ENCODE measurements at regions not wholly inside any gene's neighbourhood (a gene's known extent, or its start where the extent isn't known, plus 50 kb on each side); places are given as distances from the start of the nearest gene placed in this dataset.

DNA sequence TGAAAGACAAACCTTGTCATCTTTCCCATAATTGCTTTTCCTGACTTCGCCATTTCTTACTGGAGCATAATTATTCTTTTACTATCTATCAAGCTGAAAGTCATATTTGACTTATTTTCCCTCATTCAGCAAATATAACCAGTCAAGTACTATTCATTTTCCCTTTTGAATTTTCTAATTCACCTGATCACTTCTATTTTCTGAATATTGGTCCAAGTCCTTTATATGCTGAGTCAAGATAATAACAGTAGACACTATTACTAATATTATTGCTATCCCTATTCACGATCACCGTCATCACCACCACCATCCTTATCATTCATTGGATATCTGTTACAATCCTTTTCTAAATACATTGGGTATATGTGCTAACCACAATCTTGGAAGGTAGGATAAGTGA, 728.0 kb downstream of the NOVA1 start:
- TF ChIP-seq, protein P1, sequence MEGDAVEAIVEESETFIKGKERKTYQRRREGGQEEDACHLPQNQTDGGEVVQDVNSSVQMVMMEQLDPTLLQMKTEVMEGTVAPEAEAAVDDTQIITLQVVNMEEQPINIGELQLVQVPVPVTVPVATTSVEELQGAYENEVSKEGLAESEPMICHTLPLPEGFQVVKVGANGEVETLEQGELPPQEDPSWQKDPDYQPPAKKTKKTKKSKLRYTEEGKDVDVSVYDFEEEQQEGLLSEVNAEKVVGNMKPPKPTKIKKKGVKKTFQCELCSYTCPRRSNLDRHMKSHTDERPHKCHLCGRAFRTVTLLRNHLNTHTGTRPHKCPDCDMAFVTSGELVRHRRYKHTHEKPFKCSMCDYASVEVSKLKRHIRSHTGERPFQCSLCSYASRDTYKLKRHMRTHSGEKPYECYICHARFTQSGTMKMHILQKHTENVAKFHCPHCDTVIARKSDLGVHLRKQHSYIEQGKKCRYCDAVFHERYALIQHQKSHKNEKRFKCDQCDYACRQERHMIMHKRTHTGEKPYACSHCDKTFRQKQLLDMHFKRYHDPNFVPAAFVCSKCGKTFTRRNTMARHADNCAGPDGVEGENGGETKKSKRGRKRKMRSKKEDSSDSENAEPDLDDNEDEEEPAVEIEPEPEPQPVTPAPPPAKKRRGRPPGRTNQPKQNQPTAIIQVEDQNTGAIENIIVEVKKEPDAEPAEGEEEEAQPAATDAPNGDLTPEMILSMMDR (IDR thresholded peaks at IDR 0.05; ENCODE audit: low read depth, low read length): no peak
- TF ChIP-seq EZH2phosphoT487 (IDR thresholded peaks at IDR 0.05; ENCODE audit: low read depth): no peak
